HL-60 (cell line): ENCODE measurements at regions not wholly inside any gene's neighbourhood (a gene's known extent, or its start where the extent isn't known, plus 50 kb on each side); places are given as distances from the start of the nearest gene placed in this dataset.

Source experiments
- CTCF ChIP-seq: IDR thresholded peaks from one replicate; pipeline ENCODE4 v1.5.1; 2011; ENCODE audit warnings: low read length, control low read depth, inconsistent platforms; ENCODE audit not compliant: insufficient read depth
- GABPA ChIP-seq: IDR thresholded peaks from 2 replicates; pipeline ENCODE4 v1.6.1; 2012; ENCODE audit warnings: low read depth
- POLR2AphosphoS5 ChIP-seq: IDR thresholded peaks from 2 replicates; pipeline ENCODE4 v1.6.1; 2012; ENCODE audit warnings: low read depth
- REST ChIP-seq: IDR thresholded peaks from 2 replicates; pipeline ENCODE4 v1.6.1; 2012; ENCODE audit warnings: low read depth; ENCODE audit not compliant: insufficient replicate concordance
- SPI1 ChIP-seq: IDR thresholded peaks from 2 replicates; pipeline ENCODE4 v1.6.1; 2012; ENCODE audit warnings: low read depth, mild to moderate bottlenecking, borderline replicate concordance

GRCh38 chr1:75668813-75669212, 55.7 kb upstream of the ACADM start:
- TF ChIP-seq CTCF (no peak), REST (no peak), GABPA (no peak), POLR2AphosphoS5 (no peak), SPI1 (peak; percentile 88)
